GM19240 (cell line): ENCODE measurements at regions not wholly inside any gene's neighbourhood (a gene's known extent, or its start where the extent isn't known, plus 50 kb on each side); places are given as distances from the start of the nearest gene placed in this dataset.
A peak's percentile ranks its signal among the peaks of the same experiment; 100 is the strongest.

Experiments
- DNase-seq: peaks from one replicate; pipeline ENCODE4 v3.0.0; 2011; ENCODE audit warnings: low spot score; ENCODE audit not compliant: insufficient read length

- DNase-seq = peak; percentile 15
Measured at GRCh38 chr19:29263305-29264135, 50.6 kb upstream of the UQCRFS1 start.

GRCh38 chr19:29264897-29265296 lies 51.9 kb upstream of the UQCRFS1 start:
- DNase-seq = no peak

- no peak for DNase-seq
Measured at GRCh38 chr19:29265436-29265835, 52.5 kb upstream of the UQCRFS1 start.

GRCh38 chr19:29266001-29266400 lies 53.0 kb upstream of the UQCRFS1 start:
- DNase-seq = no peak

GRCh38 chr19:29266603-29267002 lies 53.7 kb upstream of the UQCRFS1 start:
- DNase-seq = no peak

- no peak for DNase-seq
Measured at GRCh38 chr19:29267701-29268100, 54.8 kb upstream of the UQCRFS1 start.

GRCh38 chr19:29268103-29268502 lies 55.2 kb upstream of the UQCRFS1 start:
- no peak for DNase-seq

- DNase-seq = no peak
Measured at GRCh38 chr19:29268721-29269393, 55.9 kb upstream of the UQCRFS1 start.

- DNase-seq = no peak
Measured at GRCh38 chr19:29269641-29270040, 56.7 kb upstream of the UQCRFS1 start.

- no peak for DNase-seq
Measured at GRCh38 chr19:29271341-29271740, 58.4 kb upstream of the UQCRFS1 start.

- no peak for DNase-seq
Measured at GRCh38 chr19:29271911-29272310, 59.0 kb upstream of the UQCRFS1 start.

GRCh38 chr19:29273000-29273640 lies 60.2 kb upstream of the UQCRFS1 start:
- no peak for DNase-seq

- DNase-seq = no peak
Measured at GRCh38 chr19:29275266-29275665, 62.3 kb upstream of the UQCRFS1 start.

- no peak for DNase-seq
Measured at GRCh38 chr19:29277102-29277501, 64.2 kb upstream of the UQCRFS1 start.

- no peak for DNase-seq
Measured at GRCh38 chr19:29278716-29279115, 65.8 kb upstream of the UQCRFS1 start.

GRCh38 chr19:29283366-29283765 lies 70.4 kb upstream of the UQCRFS1 start:
- DNase-seq = no peak

- no peak for DNase-seq
Measured at GRCh38 chr19:29285187-29285687, 72.3 kb upstream of the UQCRFS1 start.

- no peak for DNase-seq
Measured at GRCh38 chr19:29285878-29286277, 72.9 kb upstream of the UQCRFS1 start.

- no peak for DNase-seq
Measured at GRCh38 chr19:29287061-29287460, 74.1 kb upstream of the UQCRFS1 start.

GRCh38 chr19:29288256-29288655 lies 75.3 kb upstream of the UQCRFS1 start:
- DNase-seq = no peak

GRCh38 chr19:29289020-29289419 lies 76.1 kb upstream of the UQCRFS1 start:
- DNase-seq = no peak

- DNase-seq = no peak
Measured at GRCh38 chr19:29290853-29291252, 77.9 kb upstream of the UQCRFS1 start.
